ENCODE measurements at regions not wholly inside any gene's neighbourhood (a gene's known extent, or its start where the extent isn't known, plus 50 kb on each side); places are given as distances from the start of the nearest gene placed in this dataset.

DNA sequence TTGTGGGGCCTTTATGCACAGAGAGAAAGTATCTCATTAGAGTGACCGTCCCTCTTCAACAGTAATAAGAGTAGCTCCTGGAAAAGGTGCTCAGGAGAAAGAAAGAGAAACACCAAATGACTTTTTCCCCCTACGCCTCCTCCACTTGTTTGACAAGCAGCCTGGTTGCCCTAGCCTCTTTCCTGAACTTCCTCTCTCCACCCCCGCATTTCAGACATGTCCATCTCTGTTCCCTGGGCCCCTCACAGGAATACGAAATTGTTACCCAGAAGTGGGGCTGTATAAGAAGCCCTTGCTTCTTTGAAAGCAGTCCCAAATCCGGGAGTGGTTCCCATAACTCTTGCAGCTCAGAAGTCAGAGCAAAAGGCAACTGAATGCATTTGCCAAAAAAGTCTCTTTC, 119.6 kb upstream of the ADO start:
- Histone ChIP-seq H3K27ac (no peak overlapping the region), H3K36me3 (no peaks in the 10 kb centered on the region), H3K4me1 (ENCODE audit: control insufficient read depth in 1 of 2, insufficient read depth in 1 of 2, low read depth in 1 of 2, low read length in 1 of 2) (peaks cover 13% of the 10 kb centered on the region in 2 experiments), H3K4me3 (ENCODE audit: low read depth in 1 of 2, low read length in 1 of 2) (no peak overlapping the region), H3K27me3 (no peaks in the 10 kb centered on the region), H3K9me3 (no peaks in the 10 kb centered on the region)
- no peak for TF ChIP-seq CTCF (IDR thresholded peaks at IDR 0.05)

DNA sequence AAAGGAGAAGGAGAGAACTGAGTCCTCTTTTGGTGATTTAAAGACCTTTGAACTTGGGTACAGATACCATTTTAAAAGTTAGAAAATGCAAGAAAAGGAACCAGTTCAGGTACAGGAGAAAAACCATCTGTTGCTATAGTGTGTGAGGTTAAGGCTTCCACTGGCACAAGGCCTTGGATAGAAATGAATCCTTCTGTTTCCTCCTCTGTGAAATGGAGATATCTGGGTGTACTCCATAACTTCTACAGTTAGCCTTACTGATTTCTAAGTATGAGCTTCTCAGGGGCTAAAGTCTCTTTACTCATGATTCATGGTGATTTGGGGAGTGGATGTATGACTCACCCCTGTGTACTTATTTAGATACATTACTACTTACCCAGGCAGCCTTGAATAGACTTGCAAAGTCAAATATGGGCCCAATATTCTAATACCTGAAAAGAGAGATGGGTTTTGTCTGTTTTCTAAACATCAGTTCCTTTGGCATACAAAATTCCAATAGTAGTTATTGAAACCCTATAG, 117.2 kb upstream of the ADO start:
- Histone ChIP-seq H3K4me3 (ENCODE audit: low read depth in 1 of 2, low read length in 1 of 2) (no peak overlapping the region), H3K27me3 (no peaks in the 10 kb centered on the region), H3K4me1 (ENCODE audit: control insufficient read depth in 1 of 2, insufficient read depth in 1 of 2, low read depth in 1 of 2, low read length in 1 of 2) (peaks cover 5 to 6% of the 10 kb centered on the region in 2 experiments), H3K36me3 (no peaks in the 10 kb centered on the region), H3K27ac (no peak overlapping the region), H3K9me3 (no peaks in the 10 kb centered on the region)
- TF ChIP-seq CTCF (IDR thresholded peaks at IDR 0.05) = no peak

DNA sequence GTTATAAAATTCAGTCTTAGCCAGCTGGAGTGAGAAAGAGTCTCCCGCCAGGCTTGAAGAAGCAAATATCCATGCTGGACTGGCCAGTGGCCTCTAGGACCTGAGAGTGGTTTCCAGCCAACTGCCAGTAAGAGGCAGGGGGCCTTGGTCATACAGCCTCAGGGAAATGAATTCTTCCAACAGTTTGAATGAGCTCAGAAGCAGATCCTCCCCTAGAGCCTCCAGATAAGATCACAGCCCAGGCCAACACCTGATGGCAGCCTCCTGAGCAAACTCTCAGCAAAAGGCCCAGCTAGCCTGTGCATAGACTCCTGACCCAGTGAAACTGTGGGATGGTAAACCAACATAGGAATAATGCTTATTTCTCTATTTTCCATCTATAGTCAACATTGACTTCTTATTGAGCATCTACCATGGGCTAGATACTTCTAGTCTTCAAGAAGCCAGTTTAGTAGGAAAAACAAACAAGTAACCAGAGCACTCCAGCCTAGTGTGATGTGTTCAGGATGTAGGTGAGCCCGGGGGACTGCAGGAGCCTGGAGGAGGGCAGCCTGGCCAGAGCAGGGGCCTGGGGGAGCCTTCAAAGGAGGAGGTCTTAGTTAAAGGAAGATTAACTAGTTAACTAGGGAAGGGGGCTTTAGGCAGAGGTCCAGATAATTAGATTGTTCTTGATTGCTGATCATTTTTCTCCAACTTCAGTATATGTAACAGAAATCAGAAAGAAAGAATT, 115.4 kb upstream of the ADO start:
- no peaks in the 10 kb centered on the region for H3K9me3 ChIP-seq
- H3K36me3 ChIP-seq = no peaks in the 10 kb centered on the region
- no peak overlapping the region for H3K4me3 ChIP-seq (ENCODE audit: low read depth in 1 of 2, low read length in 1 of 2)
- H3K27me3 ChIP-seq = no peaks in the 10 kb centered on the region
- no peak for TF ChIP-seq CTCF (IDR thresholded peaks at IDR 0.05)
- H3K27ac ChIP-seq = peak overlapping the region; percentile 7
- peaks cover 5 to 6% of the 10 kb centered on the region in 2 experiments for H3K4me1 ChIP-seq (ENCODE audit: control insufficient read depth in 1 of 2, insufficient read depth in 1 of 2, low read depth in 1 of 2, low read length in 1 of 2)

- TF ChIP-seq CTCF (IDR thresholded peaks at IDR 0.05) = no peak
- Histone ChIP-seq H3K27me3 (no peaks in the 10 kb centered on the region), H3K27ac (peak overlapping the region; percentile 7), H3K4me3 (ENCODE audit: low read depth in 1 of 2, low read length in 1 of 2) (no peak overlapping the region), H3K4me1 (ENCODE audit: control insufficient read depth in 1 of 2, insufficient read depth in 1 of 2, low read depth in 1 of 2, low read length in 1 of 2) (peaks cover 5 to 6% of the 10 kb centered on the region in 2 experiments), H3K36me3 (no peaks in the 10 kb centered on the region), H3K9me3 (no peaks in the 10 kb centered on the region)
These were observed 114.8 kb upstream of the ADO start for GRCh38 chr10:62689712-62690111.

DNA sequence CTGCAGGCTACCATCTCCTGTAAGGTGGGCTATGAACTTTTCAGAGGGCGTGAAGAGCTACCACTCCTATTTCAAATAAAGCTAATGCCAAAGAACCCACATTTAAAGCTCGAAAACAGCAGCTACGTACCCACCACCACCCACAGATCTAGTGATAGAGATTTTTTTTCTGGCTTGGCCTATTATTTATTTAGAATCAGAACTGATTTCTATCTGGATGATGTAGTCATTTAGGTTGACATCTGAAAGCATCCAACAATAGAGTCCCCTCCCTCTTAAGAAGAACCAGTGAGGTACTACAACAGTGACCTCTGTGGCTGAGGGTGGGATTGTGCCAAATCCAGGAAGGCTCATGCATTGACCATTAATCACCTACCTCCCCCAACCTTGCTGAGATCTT, 113.8 kb upstream of the ADO start:
- H3K36me3 ChIP-seq = no peaks in the 10 kb centered on the region
- H3K27ac ChIP-seq = no peak overlapping the region
- H3K9me3 ChIP-seq = no peaks in the 10 kb centered on the region
- no peak for TF ChIP-seq CTCF (IDR thresholded peaks at IDR 0.05)
- H3K4me3 ChIP-seq (ENCODE audit: low read depth in 1 of 2, low read length in 1 of 2) = no peak overlapping the region
- H3K27me3 ChIP-seq = no peaks in the 10 kb centered on the region
- peaks cover 5 to 6% of the 10 kb centered on the region in 2 experiments for H3K4me1 ChIP-seq (ENCODE audit: control insufficient read depth in 1 of 2, insufficient read depth in 1 of 2, low read depth in 1 of 2, low read length in 1 of 2)

Measured in neutrophil (primary cell).